ENCODE measurements at regions not wholly inside any gene's neighbourhood (a gene's known extent, or its start where the extent isn't known, plus 50 kb on each side); places are given as distances from the start of the nearest gene placed in this dataset.

- H3K27me3 Mint-ChIP-seq = peaks cover 19% of the 10 kb centered on the region
- no peak for TF ChIP-seq CTCF (IDR thresholded peaks at IDR 0.05; ENCODE audit: unreplicated experiment)
- no peaks in the 10 kb centered on the region for H3K9me3 Mint-ChIP-seq (ENCODE audit: low read depth)
- H3K27ac Mint-ChIP-seq = no peak overlapping the region
- H3K4me3 Mint-ChIP-seq (ENCODE audit: low read depth) = no peak overlapping the region
- H3K4me1 Mint-ChIP-seq (ENCODE audit: low read depth) = no peaks in the 10 kb centered on the region
- H3K36me3 Mint-ChIP-seq (ENCODE audit: insufficient read depth) = no peaks in the 10 kb centered on the region
- no peak for DNase-seq (ENCODE audit: low spot score, unreplicated experiment)
Measured at GRCh38 chr16:49161191-49161590, 120.4 kb downstream of the CBLN1 start.

GRCh38 chr16:49158029-49158642 lies 123.5 kb downstream of the CBLN1 start:
- Mint-ChIP-seq H3K36me3 (ENCODE audit: insufficient read depth) (no peaks in the 10 kb centered on the region), H3K4me3 (ENCODE audit: low read depth) (no peak overlapping the region), H3K27ac (no peak overlapping the region), H3K27me3 (peaks cover 12% of the 10 kb centered on the region), H3K4me1 (ENCODE audit: low read depth) (no peaks in the 10 kb centered on the region), H3K9me3 (ENCODE audit: low read depth) (no peaks in the 10 kb centered on the region)
- no peak for TF ChIP-seq CTCF (IDR thresholded peaks at IDR 0.05; ENCODE audit: unreplicated experiment)
- DNase-seq (ENCODE audit: low spot score, unreplicated experiment) = peak; percentile 56

GRCh38 chr16:49150341-49150740 lies 131.3 kb downstream of the CBLN1 start:
- Mint-ChIP-seq H3K9me3 (ENCODE audit: low read depth) (no peaks in the 10 kb centered on the region), H3K36me3 (ENCODE audit: insufficient read depth) (no peaks in the 10 kb centered on the region), H3K27ac (no peak overlapping the region), H3K4me3 (ENCODE audit: low read depth) (no peak overlapping the region), H3K27me3 (peaks cover 22% of the 10 kb centered on the region), H3K4me1 (ENCODE audit: low read depth) (no peaks in the 10 kb centered on the region)
- no peak for TF ChIP-seq CTCF (IDR thresholded peaks at IDR 0.05; ENCODE audit: unreplicated experiment)
- no peak for DNase-seq (ENCODE audit: low spot score, unreplicated experiment)

GRCh38 chr16:49148410-49148809 lies 133.2 kb downstream of the CBLN1 start:
- no peak for DNase-seq (ENCODE audit: low spot score, unreplicated experiment)
- no peak for TF ChIP-seq CTCF (IDR thresholded peaks at IDR 0.05; ENCODE audit: unreplicated experiment)
- Mint-ChIP-seq H3K27ac (no peak overlapping the region), H3K27me3 (peaks cover 26% of the 10 kb centered on the region), H3K4me1 (ENCODE audit: low read depth) (no peaks in the 10 kb centered on the region), H3K36me3 (ENCODE audit: insufficient read depth) (no peaks in the 10 kb centered on the region), H3K9me3 (ENCODE audit: low read depth) (no peaks in the 10 kb centered on the region), H3K4me3 (ENCODE audit: low read depth) (no peak overlapping the region)

- Mint-ChIP-seq H3K36me3 (ENCODE audit: insufficient read depth) (no peaks in the 10 kb centered on the region), H3K27ac (no peak overlapping the region), H3K27me3 (peaks cover 20% of the 10 kb centered on the region), H3K4me1 (ENCODE audit: low read depth) (no peaks in the 10 kb centered on the region), H3K4me3 (ENCODE audit: low read depth) (no peak overlapping the region), H3K9me3 (ENCODE audit: low read depth) (no peaks in the 10 kb centered on the region)
- DNase-seq (ENCODE audit: low spot score, unreplicated experiment) = no peak
- TF ChIP-seq CTCF (IDR thresholded peaks at IDR 0.05; ENCODE audit: unreplicated experiment) = no peak
Measured at GRCh38 chr16:49140618-49141017, 141.0 kb downstream of the CBLN1 start.

Data from progenitor cell of endocrine pancreas (in vitro differentiated cells).